Astrocyte (in vitro differentiated cells and primary cell): ENCODE measurements at regions not wholly inside any gene's neighbourhood (a gene's known extent, or its start where the extent isn't known, plus 50 kb on each side); places are given as distances from the start of the nearest gene placed in this dataset.
A peak's percentile ranks its signal among the peaks of the same experiment; 100 is the strongest.
"Not testable (repeated sequence)": the region's sequence is repeated elsewhere in the genome, so short reads cannot be mapped to it uniquely, and the experiment has no call there.

Source experiments
- DNase-seq: peaks from one replicate; pipeline ENCODE4 v3.0.0-alpha.2; 2010; ENCODE audit warnings: low read depth
- FAIRE-seq: peaks from 2 replicates; lab custom pipeline; 2011; peaks lifted over from hg19 to GRCh38; lab: Jason Lieb, UNC
- H2AFZ ChIP-seq: 2 replicates; pipeline ENCODE4 v1.6.0; 2012; ENCODE audit warnings: low read depth, low read length, inconsistent platforms
- H3K27ac ChIP-seq: 2 replicates; pipeline ENCODE4 v1.5.1; 2011; ENCODE audit warnings: low read depth, low read length, inconsistent platforms
- H3K27me3 ChIP-seq: 2 replicates; pipeline ENCODE4 v1.6.0; 2011; ENCODE audit warnings: low read length, inconsistent platforms; ENCODE audit not compliant: insufficient read depth
- H3K36me3 ChIP-seq: 2 replicates; pipeline ENCODE4 v1.5.1; 2011; ENCODE audit warnings: low read length, inconsistent platforms; ENCODE audit not compliant: insufficient read depth
- H3K4me1 ChIP-seq: 2 replicates; pipeline ENCODE4 v1.5.1; 2011; ENCODE audit warnings: low read length, inconsistent platforms; ENCODE audit not compliant: insufficient read depth
- H3K4me2 ChIP-seq: 2 replicates; pipeline ENCODE4 v1.6.0; 2012; ENCODE audit warnings: low read length, inconsistent platforms
- H3K4me3 ChIP-seq: 2 replicates; pipeline ENCODE4 v1.5.1; 2011; ENCODE audit warnings: low read depth, mild to moderate bottlenecking, low read length, inconsistent platforms; ENCODE audit not compliant: insufficient read depth
- H3K79me2 ChIP-seq: 2 replicates; pipeline ENCODE4 v1.6.0; 2012; ENCODE audit warnings: mild to moderate bottlenecking, low read length, inconsistent platforms; ENCODE audit not compliant: insufficient read depth
- H3K9ac ChIP-seq: 2 replicates; pipeline ENCODE4 v1.6.0; 2012; ENCODE audit warnings: mild to moderate bottlenecking, low read length, inconsistent platforms
- H3K9me3 ChIP-seq: 2 replicates; pipeline ENCODE4 v1.5.1; 2012; ENCODE audit warnings: low read depth, mild to moderate bottlenecking, low read length, inconsistent platforms; ENCODE audit not compliant: insufficient read depth
- H4K20me1 ChIP-seq: 2 replicates; pipeline ENCODE4 v1.6.0; 2012; ENCODE audit warnings: low read length, inconsistent platforms; ENCODE audit not compliant: insufficient read depth
- H3K27ac Mint-ChIP-seq: one replicate; pipeline ENCODE4 v1.8.0; 2021; ENCODE audit warnings: mild to moderate bottlenecking, mixed read lengths; ENCODE audit not compliant: unreplicated experiment
- H3K27me3 Mint-ChIP-seq: one replicate; pipeline ENCODE4 v1.8.0; 2021; ENCODE audit warnings: low read depth, mixed read lengths; ENCODE audit not compliant: unreplicated experiment
- H3K36me3 Mint-ChIP-seq: one replicate; pipeline ENCODE4 v1.8.0; 2021; ENCODE audit warnings: low read depth, mixed read lengths; ENCODE audit not compliant: unreplicated experiment
- H3K4me1 Mint-ChIP-seq: one replicate; pipeline ENCODE4 v1.8.0; 2021; ENCODE audit warnings: low read depth, mixed read lengths; ENCODE audit not compliant: unreplicated experiment
- H3K4me3 Mint-ChIP-seq: one replicate; pipeline ENCODE4 v1.8.0; 2021; ENCODE audit warnings: mild to moderate bottlenecking, moderate library complexity, mixed read lengths; ENCODE audit not compliant: unreplicated experiment
- H3K9me3 Mint-ChIP-seq: one replicate; pipeline ENCODE4 v1.8.0; 2021; ENCODE audit warnings: mild to moderate bottlenecking, mixed read lengths; ENCODE audit not compliant: unreplicated experiment
- EZH2 ChIP-seq: IDR thresholded peaks from 2 replicates; pipeline ENCODE4 v1.6.1; 2012; ENCODE audit warnings: mild to moderate bottlenecking, low read length, inconsistent platforms; ENCODE audit not compliant: insufficient read depth
- TF ChIP-seq, protein P1 (sequence below): IDR thresholded peaks from 2 replicates; pipeline ENCODE4 v1.5.1; 2011; ENCODE audit warnings: low read depth, mild to moderate bottlenecking, inconsistent platforms, low read length, moderate library complexity; ENCODE audit not compliant: insufficient read depth

DNA sequence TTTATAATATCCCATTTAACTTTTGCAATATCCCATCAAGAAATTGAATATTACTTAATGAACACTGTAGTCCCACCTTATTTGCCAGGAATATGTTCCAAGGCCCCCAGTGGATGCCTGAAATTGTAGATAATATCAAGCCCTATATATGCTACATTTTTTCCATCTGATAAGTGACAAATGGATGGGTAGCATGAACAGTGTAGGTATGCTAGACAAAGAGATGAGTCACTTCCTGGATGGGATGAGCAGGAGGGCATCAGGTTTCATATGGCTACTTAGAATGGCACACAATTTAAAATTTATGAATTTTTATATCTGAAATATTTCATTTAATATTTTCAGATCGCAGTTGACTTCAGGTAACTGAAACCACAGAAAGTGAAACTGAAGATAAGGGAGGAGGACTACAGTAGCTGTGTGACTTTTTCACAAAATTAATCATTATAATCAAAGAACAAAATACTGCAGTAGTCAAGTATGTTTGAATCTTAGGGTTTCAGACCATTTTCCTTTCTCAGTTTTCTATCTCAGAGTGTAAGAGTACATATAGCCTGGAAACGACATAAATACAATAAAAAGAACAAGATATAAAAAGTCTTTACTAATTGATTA is 636.4 kb upstream of the ARRDC3 start:
- no peaks in the 10 kb centered on the region for H3K9me3 ChIP-seq
- Mint-ChIP-seq H3K27me3 (no peaks in the 10 kb centered on the region), H3K27ac (no peak overlapping the region), H3K4me3 (no peak overlapping the region), H3K4me1 (peaks cover 7% of the 10 kb centered on the region), H3K36me3 (no peaks in the 10 kb centered on the region), H3K9me3 (no peaks in the 10 kb centered on the region)
- TF ChIP-seq EZH2, result no peak
- TF ChIP-seq, protein P1, sequence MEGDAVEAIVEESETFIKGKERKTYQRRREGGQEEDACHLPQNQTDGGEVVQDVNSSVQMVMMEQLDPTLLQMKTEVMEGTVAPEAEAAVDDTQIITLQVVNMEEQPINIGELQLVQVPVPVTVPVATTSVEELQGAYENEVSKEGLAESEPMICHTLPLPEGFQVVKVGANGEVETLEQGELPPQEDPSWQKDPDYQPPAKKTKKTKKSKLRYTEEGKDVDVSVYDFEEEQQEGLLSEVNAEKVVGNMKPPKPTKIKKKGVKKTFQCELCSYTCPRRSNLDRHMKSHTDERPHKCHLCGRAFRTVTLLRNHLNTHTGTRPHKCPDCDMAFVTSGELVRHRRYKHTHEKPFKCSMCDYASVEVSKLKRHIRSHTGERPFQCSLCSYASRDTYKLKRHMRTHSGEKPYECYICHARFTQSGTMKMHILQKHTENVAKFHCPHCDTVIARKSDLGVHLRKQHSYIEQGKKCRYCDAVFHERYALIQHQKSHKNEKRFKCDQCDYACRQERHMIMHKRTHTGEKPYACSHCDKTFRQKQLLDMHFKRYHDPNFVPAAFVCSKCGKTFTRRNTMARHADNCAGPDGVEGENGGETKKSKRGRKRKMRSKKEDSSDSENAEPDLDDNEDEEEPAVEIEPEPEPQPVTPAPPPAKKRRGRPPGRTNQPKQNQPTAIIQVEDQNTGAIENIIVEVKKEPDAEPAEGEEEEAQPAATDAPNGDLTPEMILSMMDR, result no peak
- no peak overlapping the region for H3K27ac ChIP-seq
- H3K27me3 ChIP-seq, result no peaks in the 10 kb centered on the region
- FAIRE-seq, result no peak
- no peaks in the 10 kb centered on the region for H3K36me3 ChIP-seq
- H3K79me2 ChIP-seq, result no peaks in the 10 kb centered on the region
- H3K4me2 ChIP-seq, result peak overlapping the region; percentile 33
- no peaks in the 10 kb centered on the region for H4K20me1 ChIP-seq
- H3K4me3 ChIP-seq, result no peak overlapping the region
- H2AFZ ChIP-seq, result no peak overlapping the region
- peaks cover 7% of the 10 kb centered on the region for H3K4me1 ChIP-seq
- peak; percentile 42 for DNase-seq
- H3K9ac ChIP-seq, result no peak overlapping the region

DNA sequence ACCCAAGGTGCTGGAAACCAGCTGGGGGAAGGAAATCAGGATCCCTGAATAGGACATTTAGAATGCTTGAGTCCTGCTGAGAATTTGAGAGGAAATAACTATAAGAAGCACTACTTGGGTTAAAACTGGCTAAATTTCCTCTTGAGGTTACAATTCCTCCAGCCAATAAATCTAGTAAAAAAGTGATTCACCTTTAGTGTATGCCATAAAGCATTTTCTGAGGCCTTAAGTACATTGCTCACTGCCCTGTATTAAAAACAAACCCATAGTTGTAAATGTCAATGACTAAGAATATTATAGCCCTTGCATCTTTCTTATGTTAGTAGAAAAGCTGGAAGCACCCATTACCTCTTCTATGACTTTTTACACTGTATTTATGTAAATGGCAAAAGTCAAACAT is 634.7 kb upstream of the ARRDC3 start:
- H2AFZ ChIP-seq, result no peak overlapping the region
- peak overlapping the region; percentile 34 for H3K4me2 ChIP-seq
- H3K9ac ChIP-seq, result no peak overlapping the region
- Mint-ChIP-seq H3K4me1 (peaks cover 7% of the 10 kb centered on the region), H3K27me3 (no peaks in the 10 kb centered on the region), H3K4me3 (no peak overlapping the region), H3K9me3 (peaks cover under 1% of the 10 kb centered on the region), H3K36me3 (no peaks in the 10 kb centered on the region), H3K27ac (no peak overlapping the region)
- no peak overlapping the region for H3K4me3 ChIP-seq
- no peak for TF ChIP-seq EZH2
- TF ChIP-seq, protein P1, result no peak
- FAIRE-seq (peak; percentile 84), DNase-seq (peak; percentile 94)
- no peaks in the 10 kb centered on the region for H3K9me3 ChIP-seq
- H3K36me3 ChIP-seq, result no peaks in the 10 kb centered on the region
- no peaks in the 10 kb centered on the region for H3K79me2 ChIP-seq
- H3K27ac ChIP-seq, result peak overlapping the region; percentile 44
- no peaks in the 10 kb centered on the region for H4K20me1 ChIP-seq
- no peaks in the 10 kb centered on the region for H3K27me3 ChIP-seq
- peaks cover 7% of the 10 kb centered on the region for H3K4me1 ChIP-seq

DNA sequence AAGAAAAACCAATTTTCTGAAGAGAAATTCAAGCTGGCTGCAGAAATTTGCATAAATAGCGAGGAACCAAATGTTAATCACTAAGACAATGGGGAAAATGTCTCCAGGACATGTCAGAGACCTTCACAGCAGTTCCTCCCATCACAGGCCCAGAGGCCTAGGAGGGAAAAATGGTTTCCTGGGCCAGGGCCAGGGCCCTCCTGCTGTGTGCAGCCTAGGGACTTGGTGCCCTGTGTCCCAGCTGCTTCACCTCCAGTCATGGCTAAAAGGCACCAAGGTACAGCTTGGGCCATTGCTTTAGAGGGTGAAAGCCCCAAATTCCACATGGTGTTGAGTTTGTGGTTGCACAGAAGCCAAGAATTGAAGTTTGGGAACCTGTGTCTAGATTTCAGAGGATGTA is 628.7 kb upstream of the ARRDC3 start:
- H3K27me3 Mint-ChIP-seq, result not testable (repeated sequence)

More for the DNA sequence above, 628.7 kb upstream of the ARRDC3 start:
- not testable (repeated sequence) for H3K79me2 ChIP-seq, H2AFZ ChIP-seq, H3K27me3 ChIP-seq, H3K9me3 Mint-ChIP-seq, H3K9me3 ChIP-seq, H3K4me1 Mint-ChIP-seq, H3K36me3 Mint-ChIP-seq, H4K20me1 ChIP-seq, H3K27ac ChIP-seq, H3K4me3 Mint-ChIP-seq, H3K36me3 ChIP-seq, DNase-seq, H3K27ac Mint-ChIP-seq, H3K9ac ChIP-seq, FAIRE-seq, H3K4me3 ChIP-seq, H3K4me1 ChIP-seq, H3K4me2 ChIP-seq
